GM18511 (cell line): ENCODE measurements at regions not wholly inside any gene's neighbourhood (a gene's known extent, or its start where the extent isn't known, plus 50 kb on each side); places are given as distances from the start of the nearest gene placed in this dataset.
"Not testable (repeated sequence)": the region's sequence is repeated elsewhere in the genome, so short reads cannot be mapped to it uniquely, and the experiment has no call there.

Experiments used
- ATAC-seq: cut with Tn5 transposase; IDR thresholded peaks from one replicate; pipeline ENCODE4 v1.9.1; 2021; ENCODE audit warnings: mild to moderate bottlenecking, moderate library complexity; ENCODE audit not compliant: unreplicated experiment

- ATAC-seq: no peak
Measured at GRCh38 chr12:17016116-17016864, 410.3 kb upstream of the LMO3 start.

- no peak for ATAC-seq
Measured at GRCh38 chr12:17015501-17015900, 409.5 kb upstream of the LMO3 start.

GRCh38 chr12:17007442-17008040 lies 401.6 kb upstream of the LMO3 start:
- not testable (repeated sequence) for ATAC-seq

- not testable (repeated sequence) for ATAC-seq
Measured at GRCh38 chr12:16998538-16998937, 392.6 kb upstream of the LMO3 start.

GRCh38 chr12:16984484-16984883 lies 378.5 kb upstream of the LMO3 start:
- peak; percentile 71 for ATAC-seq

GRCh38 chr12:16972923-16973770 lies 367.2 kb upstream of the LMO3 start:
- no peak for ATAC-seq

GRCh38 chr12:16962889-16963288 lies 356.9 kb upstream of the LMO3 start:
- no peak for ATAC-seq

- ATAC-seq: peak; percentile 90
Measured at GRCh38 chr12:16955083-16955657, 349.2 kb upstream of the LMO3 start.

- ATAC-seq: no peak
Measured at GRCh38 chr12:16949871-16950667, 344.1 kb upstream of the LMO3 start.

GRCh38 chr12:16949371-16949770 lies 343.4 kb upstream of the LMO3 start:
- ATAC-seq: no peak

- no peak for ATAC-seq
Measured at GRCh38 chr12:16946704-16947103, 340.7 kb upstream of the LMO3 start.

GRCh38 chr12:16939871-16940306 lies 333.9 kb upstream of the LMO3 start:
- peak; percentile 98 for ATAC-seq

GRCh38 chr12:16927259-16927658 lies 321.3 kb upstream of the LMO3 start:
- ATAC-seq: no peak

- no peak for ATAC-seq
Measured at GRCh38 chr12:16920451-16920850, 314.5 kb upstream of the LMO3 start.

- no peak for ATAC-seq
Measured at GRCh38 chr12:16919551-16919950, 313.6 kb upstream of the LMO3 start.

- ATAC-seq: no peak
Measured at GRCh38 chr12:16914853-16915252, 308.9 kb upstream of the LMO3 start.

- ATAC-seq: no peak
Measured at GRCh38 chr12:16913832-16914490, 308.0 kb upstream of the LMO3 start.

GRCh38 chr12:16901946-16902345 lies 296.0 kb upstream of the LMO3 start:
- ATAC-seq: no peak

- no peak for ATAC-seq
Measured at GRCh38 chr12:16893426-16893825, 287.5 kb upstream of the LMO3 start.

- ATAC-seq: no peak
Measured at GRCh38 chr12:16891673-16892072, 285.7 kb upstream of the LMO3 start.
